Spleen (tissue), 11 donors: ENCODE measurements at regions not wholly inside any gene's neighbourhood (a gene's known extent, or its start where the extent isn't known, plus 50 kb on each side); places are given as distances from the start of the nearest gene placed in this dataset.

ENCODE experiments used
- DNase-seq: peaks from one replicate; pipeline ENCODE4 v3.0.0-alpha.2; 2020
- H3K27ac ChIP-seq, 8 donors: fragments of 200-600 bp; sonication (generic) in 7 of 8; 1 replicate in 4 of 8; 2 replicates in 4 of 8; pipeline versions ENCODE4 v1.5.0 to v1.8.0; 2016 to 2021; ENCODE audit warnings: inconsistent platforms in 4 of 8, mild to moderate bottlenecking in 4 of 8, moderate library complexity in 1 of 8
- H3K27me3 ChIP-seq, 7 donors: fragments of 200-600 bp; sonication (generic) in 6 of 7; replicated peaks in 1 of 7; 1 replicate in 4 of 7; 2 replicates in 3 of 7; pipeline versions ENCODE4 v1.5.0 to v1.8.0; 2016 to 2021; ENCODE audit warnings: inconsistent platforms in 3 of 7, mild to moderate bottlenecking in 1 of 7
- H3K36me3 ChIP-seq, 6 donors: fragments of 200-600 bp; sonication (generic) in 5 of 6; 1 replicate in 4 of 6; 2 replicates in 2 of 6; pipeline versions ENCODE4 v1.5.0 to v1.8.0; 2016 to 2021; ENCODE audit warnings: inconsistent platforms in 2 of 6
- H3K4me1 ChIP-seq, 6 donors: fragments of 200-600 bp; sonication (generic) in 5 of 6; 1 replicate in 3 of 6; 2 replicates in 3 of 6; pipeline versions ENCODE4 v1.5.0 to v1.8.0; 2016 to 2021; ENCODE audit warnings: inconsistent platforms in 3 of 6
- H3K4me3 ChIP-seq, 8 donors: fragments of 200-600 bp; sonication (generic) in 7 of 8; 1 replicate in 4 of 8; 2 replicates in 4 of 8; pipeline versions ENCODE4 v1.5.0 to v1.8.0; 2016 to 2021; ENCODE audit warnings: inconsistent platforms in 4 of 8, mild to moderate bottlenecking in 4 of 8, moderate library complexity in 2 of 8
- H3K9me3 ChIP-seq, 8 donors: fragments of 200-600 bp; sonication (generic) in 7 of 8; 1 replicate in 4 of 8; 2 replicates in 4 of 8; pipeline versions ENCODE4 v1.5.0 to v1.8.0; 2016 to 2021; ENCODE audit warnings: inconsistent platforms in 4 of 8
- POLR2A ChIP-seq, 3 donors: fragments of 450-650 bp; IDR thresholded peaks; one replicate each; pipeline ENCODE4 v1.5.1; 2017; ENCODE audit warnings: antibody characterized with exemption in 3 of 3, mild to moderate bottlenecking in 1 of 3
- POLR2AphosphoS5 ChIP-seq, 3 donors: sonication (generic); formaldehyde crosslinking; IDR thresholded peaks; one replicate each; pipeline ENCODE4 v1.5.1; 2017; ENCODE audit warnings: antibody characterized with exemption in 3 of 3
- WGBS, 5 donors: extraction: QIAGEN DNeasy Blood & Tissue Kit in 3 of 5; methylation state at CpG; one replicate each; pipeline versions ENCODE4 v1.1.5 to v1.1.7; 2013 to 2018; 5-methylcytosine and 5-hydroxymethylcytosine counted together
- intact Hi-C: fragments of 100-400 bp; cut with DNase I; formaldehyde crosslinking; loops from one replicate; pipeline ENCODE4 v1.15.0; 2023; ENCODE audit warnings: low total_unique reads
- TF ChIP-seq, protein P1 (sequence below), 11 experiments: fragments of 200-600 bp in 7 of 11; fragments of 450-650 bp in 4 of 11; sonication (generic) in 4 of 11; IDR thresholded peaks in 8 of 11; conservative IDR thresholded peaks in 3 of 11; 1 replicate in 7 of 11; 2 replicates in 4 of 11; pipeline versions ENCODE4 v1.4.0 to v1.8.0; 2016 to 2021; ENCODE audit warnings: antibody characterized with exemption in 11 of 11, inconsistent platforms in 4 of 11, mild to moderate bottlenecking in 1 of 11
- donor health status: healthy with polysubstance abuse.
- donor health status: DM: no; HTN: no; CAD: no; lungs with moderate emphysema.
- donor health status: DM: no; HTN: no; CAD: no.
- donor health status: Bipolar disorder and iron deficiency.
- donor health status: healthy.
- donor health status: DM: no; HTN: no; CAD: no.
- donor health status: DM: yes; HTN: yes; CAD: no.

DNA sequence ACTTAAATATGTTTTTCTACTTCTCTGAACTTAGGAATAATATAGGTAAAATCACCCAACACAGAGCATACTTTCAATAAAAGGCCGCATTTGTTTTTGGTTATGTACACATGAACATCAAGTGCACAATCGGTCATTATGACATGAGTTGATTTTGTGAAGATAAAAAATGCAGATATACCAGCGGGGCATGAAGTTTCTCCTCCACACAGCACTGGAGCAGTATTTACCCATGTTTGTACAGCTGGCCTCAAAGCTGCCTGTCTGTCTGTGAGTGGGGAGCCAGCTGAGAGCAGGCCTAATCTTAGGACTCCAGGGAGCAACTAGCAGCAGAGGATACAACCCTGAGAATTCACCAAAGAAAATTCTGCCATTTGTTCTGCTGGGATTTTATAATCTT lies 206.5 kb downstream of the TPBG start:
- H3K9me3 ChIP-seq: no peaks in the 10 kb centered on the region
- DNase-seq: no peak
- no peaks in the 10 kb centered on the region for H3K27me3 ChIP-seq
- H3K4me3 ChIP-seq: no peak overlapping the region
- H3K4me1 ChIP-seq: no peaks in the 10 kb centered on the region
- TF ChIP-seq, protein P1, sequence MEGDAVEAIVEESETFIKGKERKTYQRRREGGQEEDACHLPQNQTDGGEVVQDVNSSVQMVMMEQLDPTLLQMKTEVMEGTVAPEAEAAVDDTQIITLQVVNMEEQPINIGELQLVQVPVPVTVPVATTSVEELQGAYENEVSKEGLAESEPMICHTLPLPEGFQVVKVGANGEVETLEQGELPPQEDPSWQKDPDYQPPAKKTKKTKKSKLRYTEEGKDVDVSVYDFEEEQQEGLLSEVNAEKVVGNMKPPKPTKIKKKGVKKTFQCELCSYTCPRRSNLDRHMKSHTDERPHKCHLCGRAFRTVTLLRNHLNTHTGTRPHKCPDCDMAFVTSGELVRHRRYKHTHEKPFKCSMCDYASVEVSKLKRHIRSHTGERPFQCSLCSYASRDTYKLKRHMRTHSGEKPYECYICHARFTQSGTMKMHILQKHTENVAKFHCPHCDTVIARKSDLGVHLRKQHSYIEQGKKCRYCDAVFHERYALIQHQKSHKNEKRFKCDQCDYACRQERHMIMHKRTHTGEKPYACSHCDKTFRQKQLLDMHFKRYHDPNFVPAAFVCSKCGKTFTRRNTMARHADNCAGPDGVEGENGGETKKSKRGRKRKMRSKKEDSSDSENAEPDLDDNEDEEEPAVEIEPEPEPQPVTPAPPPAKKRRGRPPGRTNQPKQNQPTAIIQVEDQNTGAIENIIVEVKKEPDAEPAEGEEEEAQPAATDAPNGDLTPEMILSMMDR (IDR thresholded peaks at IDR 0.05 in 8 of 11, conservative IDR thresholded peaks at IDR 0.05 in 3 of 11): no peak
- H3K36me3 ChIP-seq: no peaks in the 10 kb centered on the region
- no peak overlapping the region for H3K27ac ChIP-seq
- WGBS, 5 donors: 80 to 88% (median 84%) methylated on average over 3 of the region's 3 CpGs
- intact Hi-C loops: no loop called here

DNA sequence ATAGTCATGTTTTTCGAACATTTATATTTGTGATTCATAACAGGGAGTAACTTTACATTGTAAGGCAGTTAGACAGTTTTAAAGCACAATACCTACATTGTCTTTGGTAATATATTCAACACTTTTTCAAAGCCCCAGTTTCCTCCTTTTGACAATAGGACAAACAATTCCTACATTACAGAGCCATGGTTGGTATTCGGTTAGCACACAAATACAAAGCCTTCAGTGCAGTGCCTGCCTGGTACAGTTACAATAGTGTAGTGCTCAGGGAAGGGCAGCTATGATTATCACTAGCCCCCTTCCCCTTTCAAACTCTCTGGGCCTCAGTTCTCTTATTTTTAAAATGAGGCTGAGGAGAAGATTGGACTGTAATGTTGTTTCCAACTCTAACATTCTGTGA lies 207.8 kb downstream of the TPBG start:
- H3K9me3 ChIP-seq: peaks cover 0 to 11% (median 5%) of the 10 kb centered on the region in 8 donors
- no peak overlapping the region for H3K4me3 ChIP-seq
- H3K4me1 ChIP-seq: no peaks in the 10 kb centered on the region
- H3K36me3 ChIP-seq: no peaks in the 10 kb centered on the region
- TF ChIP-seq POLR2AphosphoS5 (IDR thresholded peaks at IDR 0.05) (no peak), POLR2A (IDR thresholded peaks at IDR 0.05) (no peak)
- TF ChIP-seq, protein P1 (IDR thresholded peaks at IDR 0.05 in 8 of 11, conservative IDR thresholded peaks at IDR 0.05 in 3 of 11): no peak
- DNase-seq: no peak
- intact Hi-C loops: no loop called here
- H3K27ac ChIP-seq: no peak overlapping the region
- H3K27me3 ChIP-seq: no peaks in the 10 kb centered on the region
- 46 to 70% (median 60%) methylated on average over 2 of the region's 2 CpGs for WGBS, 5 donors

DNA sequence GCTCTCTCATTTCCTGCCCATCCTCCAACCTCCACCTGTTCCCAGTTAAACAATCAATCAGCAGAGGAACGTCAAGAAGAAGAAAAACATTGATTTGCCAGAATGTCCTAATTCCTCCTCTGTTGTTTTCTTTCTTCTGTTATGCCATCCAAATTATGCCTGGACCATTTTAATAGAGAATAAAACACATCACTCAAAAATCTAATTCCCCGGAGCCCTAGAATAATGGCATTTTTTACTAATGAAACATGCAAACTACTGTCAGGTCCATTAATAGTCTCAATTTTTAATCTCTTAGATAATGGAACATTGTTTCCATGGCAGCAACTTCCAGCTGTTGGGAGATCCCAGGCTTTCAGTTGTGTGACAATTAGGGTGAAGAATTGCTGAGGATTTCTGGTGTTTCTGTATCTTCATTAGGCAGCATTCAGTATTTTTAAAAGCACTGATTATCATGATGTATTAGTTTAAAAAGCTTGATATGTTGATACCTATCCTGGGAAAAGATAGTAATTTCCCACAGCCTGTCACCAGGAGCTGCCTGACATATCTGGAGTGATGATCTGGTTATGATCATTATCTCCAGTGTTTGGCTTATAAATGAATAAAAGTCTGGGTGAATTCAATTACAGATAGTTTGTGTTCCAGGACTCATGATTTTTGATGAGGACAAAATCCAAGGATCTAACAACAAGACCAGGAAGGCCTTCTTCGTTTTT lies 209.8 kb downstream of the TPBG start:
- intact Hi-C loops: no loop called here
- peaks cover 0 to 26% (median 15%) of the 10 kb centered on the region in 8 donors for H3K9me3 ChIP-seq
- no peak overlapping the region for H3K4me3 ChIP-seq
- TF ChIP-seq POLR2A (IDR thresholded peaks at IDR 0.05) (no peak), POLR2AphosphoS5 (IDR thresholded peaks at IDR 0.05) (no peak)
- TF ChIP-seq, protein P1 (IDR thresholded peaks at IDR 0.05 in 8 of 11, conservative IDR thresholded peaks at IDR 0.05 in 3 of 11): no peak
- no peaks in the 10 kb centered on the region for H3K36me3 ChIP-seq
- no peaks in the 10 kb centered on the region for H3K27me3 ChIP-seq
- H3K27ac ChIP-seq: no peak overlapping the region
- WGBS, 5 donors: 48 to 66% (median 59%) methylated on average over 3 of the region's 3 CpGs
- no peaks in the 10 kb centered on the region for H3K4me1 ChIP-seq
- DNase-seq: no peak

DNA sequence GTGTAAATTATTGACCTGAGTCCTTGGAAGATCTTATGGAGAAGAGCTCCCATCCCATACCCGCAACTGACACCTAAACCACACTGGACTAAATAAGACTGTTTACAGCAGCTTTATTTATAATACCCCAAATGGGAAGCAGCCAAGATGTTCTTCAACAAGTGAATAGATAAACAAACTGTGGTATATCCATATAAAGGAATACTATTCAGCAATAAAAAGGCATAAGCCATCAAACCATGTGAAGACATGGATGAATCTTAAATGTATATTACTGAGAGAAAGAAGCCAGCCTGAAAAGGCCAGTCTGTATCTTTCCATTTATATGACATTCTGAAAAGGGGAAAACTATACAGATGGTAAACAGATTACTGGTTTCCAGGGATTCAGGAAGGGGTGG lies 212.7 kb downstream of the TPBG start:
- Histone ChIP-seq H3K36me3 (no peaks in the 10 kb centered on the region), H3K9me3 (peaks cover 0 to 26% (median 15%) of the 10 kb centered on the region in 8 donors), H3K4me3 (no peak overlapping the region), H3K27ac (no peak overlapping the region), H3K27me3 (peaks cover 0 to 3% (median 0%) of the 10 kb centered on the region in 7 donors), H3K4me1 (no peaks in the 10 kb centered on the region)
- intact Hi-C loops: no loop called here
- TF ChIP-seq POLR2AphosphoS5 (IDR thresholded peaks at IDR 0.05) (no peak), POLR2A (IDR thresholded peaks at IDR 0.05) (no peak)
- TF ChIP-seq, protein P1 (IDR thresholded peaks at IDR 0.05 in 8 of 11, conservative IDR thresholded peaks at IDR 0.05 in 3 of 11): no peak
- DNase-seq: no peak
- WGBS, 5 donors: 47 to 93% (median 84%) methylated on average over 1 of the region's 1 CpG
